ENCODE measurements at regions not wholly inside any gene's neighbourhood (a gene's known extent, or its start where the extent isn't known, plus 50 kb on each side); places are given as distances from the start of the nearest gene placed in this dataset.

GRCh38 chr1:86288586-86289147 lies 107.5 kb downstream of the ODF2L start:
- TF ChIP-seq, protein P1, sequence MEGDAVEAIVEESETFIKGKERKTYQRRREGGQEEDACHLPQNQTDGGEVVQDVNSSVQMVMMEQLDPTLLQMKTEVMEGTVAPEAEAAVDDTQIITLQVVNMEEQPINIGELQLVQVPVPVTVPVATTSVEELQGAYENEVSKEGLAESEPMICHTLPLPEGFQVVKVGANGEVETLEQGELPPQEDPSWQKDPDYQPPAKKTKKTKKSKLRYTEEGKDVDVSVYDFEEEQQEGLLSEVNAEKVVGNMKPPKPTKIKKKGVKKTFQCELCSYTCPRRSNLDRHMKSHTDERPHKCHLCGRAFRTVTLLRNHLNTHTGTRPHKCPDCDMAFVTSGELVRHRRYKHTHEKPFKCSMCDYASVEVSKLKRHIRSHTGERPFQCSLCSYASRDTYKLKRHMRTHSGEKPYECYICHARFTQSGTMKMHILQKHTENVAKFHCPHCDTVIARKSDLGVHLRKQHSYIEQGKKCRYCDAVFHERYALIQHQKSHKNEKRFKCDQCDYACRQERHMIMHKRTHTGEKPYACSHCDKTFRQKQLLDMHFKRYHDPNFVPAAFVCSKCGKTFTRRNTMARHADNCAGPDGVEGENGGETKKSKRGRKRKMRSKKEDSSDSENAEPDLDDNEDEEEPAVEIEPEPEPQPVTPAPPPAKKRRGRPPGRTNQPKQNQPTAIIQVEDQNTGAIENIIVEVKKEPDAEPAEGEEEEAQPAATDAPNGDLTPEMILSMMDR (conservative IDR thresholded peaks at IDR 0.05 in 1 of 2, IDR thresholded peaks at IDR 0.05 in 1 of 2; ENCODE audit: extremely low read depth in 1 of 2, insufficient read depth in 1 of 2, low read depth in 1 of 2, low read length in 2 of 2): no peak
- TF ChIP-seq EZH2 (IDR thresholded peaks at IDR 0.05; ENCODE audit: borderline replicate concordance, low read length): no peak

All from mammary epithelial cell (primary cell).